ENCODE measurements at regions not wholly inside any gene's neighbourhood (a gene's known extent, or its start where the extent isn't known, plus 50 kb on each side); places are given as distances from the start of the nearest gene placed in this dataset.

GRCh38 chr6:45780523-45780922 lies 235.1 kb downstream of the CLIC5 start:
- Histone ChIP-seq H3K36me3 (ENCODE audit: control insufficient read depth in 2 of 2, insufficient read depth in 2 of 2, low read length in 1 of 2) (no peaks in the 10 kb centered on the region), H3K27me3 (ENCODE audit: control insufficient read depth in 2 of 2, insufficient read depth in 1 of 2, low read length in 1 of 2) (no peaks in the 10 kb centered on the region), H3K4me1 (ENCODE audit: control insufficient read depth in 2 of 2, insufficient read depth in 2 of 2, low read length in 2 of 2) (no peaks in the 10 kb centered on the region), H3K27ac (ENCODE audit: low read depth in 1 of 2, low read length in 1 of 2) (no peak overlapping the region), H3K9me3 (ENCODE audit: control insufficient read depth in 2 of 2, insufficient read depth in 1 of 2, low read length in 1 of 2) (no peaks in the 10 kb centered on the region), H3K4me3 (ENCODE audit: low read length in 2 of 2) (no peak overlapping the region)
- WGBS: 97% methylated on average over 2 of the region's 2 CpGs
- DNase-seq (ENCODE audit: low read depth in 6 of 9, low spot score in 9 of 9): no peak

GRCh38 chr6:45775026-45775697 lies 240.5 kb downstream of the CLIC5 start:
- DNase-seq (ENCODE audit: low read depth in 6 of 9, low spot score in 9 of 9): no peak
- H3K36me3 ChIP-seq (ENCODE audit: control insufficient read depth in 2 of 2, insufficient read depth in 2 of 2, low read length in 1 of 2): no peaks in the 10 kb centered on the region
- H3K27me3 ChIP-seq (ENCODE audit: control insufficient read depth in 2 of 2, insufficient read depth in 1 of 2, low read length in 1 of 2): no peaks in the 10 kb centered on the region
- no peak overlapping the region for H3K27ac ChIP-seq (ENCODE audit: low read depth in 1 of 2, low read length in 1 of 2)
- WGBS: 96% methylated on average over 5 of the region's 5 CpGs
- H3K4me1 ChIP-seq (ENCODE audit: control insufficient read depth in 2 of 2, insufficient read depth in 2 of 2, low read length in 2 of 2): no peaks in the 10 kb centered on the region
- no peaks in the 10 kb centered on the region for H3K9me3 ChIP-seq (ENCODE audit: control insufficient read depth in 2 of 2, insufficient read depth in 1 of 2, low read length in 1 of 2)
- H3K4me3 ChIP-seq (ENCODE audit: low read length in 2 of 2): no peak overlapping the region

GRCh38 chr6:45773906-45774305 lies 241.8 kb downstream of the CLIC5 start:
- Histone ChIP-seq H3K36me3 (ENCODE audit: control insufficient read depth in 2 of 2, insufficient read depth in 2 of 2, low read length in 1 of 2) (no peaks in the 10 kb centered on the region), H3K27me3 (ENCODE audit: control insufficient read depth in 2 of 2, insufficient read depth in 1 of 2, low read length in 1 of 2) (no peaks in the 10 kb centered on the region), H3K4me3 (ENCODE audit: low read length in 2 of 2) (no peak overlapping the region), H3K9me3 (ENCODE audit: control insufficient read depth in 2 of 2, insufficient read depth in 1 of 2, low read length in 1 of 2) (no peaks in the 10 kb centered on the region), H3K27ac (ENCODE audit: low read depth in 1 of 2, low read length in 1 of 2) (no peak overlapping the region), H3K4me1 (ENCODE audit: control insufficient read depth in 2 of 2, insufficient read depth in 2 of 2, low read length in 2 of 2) (no peaks in the 10 kb centered on the region)
- no peak for DNase-seq (ENCODE audit: low read depth in 6 of 9, low spot score in 9 of 9)
- WGBS: 47% methylated on average over 3 of the region's 3 CpGs

GRCh38 chr6:45772886-45773495 lies 242.7 kb downstream of the CLIC5 start:
- 41% methylated on average over 6 of the region's 6 CpGs for WGBS
- Histone ChIP-seq H3K27ac (ENCODE audit: low read depth in 1 of 2, low read length in 1 of 2) (no peak overlapping the region), H3K4me3 (ENCODE audit: low read length in 2 of 2) (no peak overlapping the region), H3K9me3 (ENCODE audit: control insufficient read depth in 2 of 2, insufficient read depth in 1 of 2, low read length in 1 of 2) (no peaks in the 10 kb centered on the region), H3K4me1 (ENCODE audit: control insufficient read depth in 2 of 2, insufficient read depth in 2 of 2, low read length in 2 of 2) (no peaks in the 10 kb centered on the region), H3K36me3 (ENCODE audit: control insufficient read depth in 2 of 2, insufficient read depth in 2 of 2, low read length in 1 of 2) (no peaks in the 10 kb centered on the region), H3K27me3 (ENCODE audit: control insufficient read depth in 2 of 2, insufficient read depth in 1 of 2, low read length in 1 of 2) (no peaks in the 10 kb centered on the region)
- DNase-seq (ENCODE audit: low read depth in 6 of 9, low spot score in 9 of 9): no peak

- H3K9me3 ChIP-seq (ENCODE audit: control insufficient read depth in 2 of 2, insufficient read depth in 1 of 2, low read length in 1 of 2): no peaks in the 10 kb centered on the region
- WGBS: 95% methylated on average over 4 of the region's 4 CpGs
- no peak overlapping the region for H3K4me3 ChIP-seq (ENCODE audit: low read length in 2 of 2)
- no peaks in the 10 kb centered on the region for H3K27me3 ChIP-seq (ENCODE audit: control insufficient read depth in 2 of 2, insufficient read depth in 1 of 2, low read length in 1 of 2)
- no peak overlapping the region for H3K27ac ChIP-seq (ENCODE audit: low read depth in 1 of 2, low read length in 1 of 2)
- H3K4me1 ChIP-seq (ENCODE audit: control insufficient read depth in 2 of 2, insufficient read depth in 2 of 2, low read length in 2 of 2): no peaks in the 10 kb centered on the region
- no peaks in the 10 kb centered on the region for H3K36me3 ChIP-seq (ENCODE audit: control insufficient read depth in 2 of 2, insufficient read depth in 2 of 2, low read length in 1 of 2)
- DNase-seq (ENCODE audit: low read depth in 6 of 9, low spot score in 9 of 9): no peak
Observed at GRCh38 chr6:45772051-45772450, 243.6 kb downstream of the CLIC5 start.

- Histone ChIP-seq H3K36me3 (ENCODE audit: control insufficient read depth in 2 of 2, insufficient read depth in 2 of 2, low read length in 1 of 2) (no peaks in the 10 kb centered on the region), H3K27me3 (ENCODE audit: control insufficient read depth in 2 of 2, insufficient read depth in 1 of 2, low read length in 1 of 2) (no peaks in the 10 kb centered on the region), H3K9me3 (ENCODE audit: control insufficient read depth in 2 of 2, insufficient read depth in 1 of 2, low read length in 1 of 2) (no peaks in the 10 kb centered on the region), H3K4me3 (ENCODE audit: low read length in 2 of 2) (no peak overlapping the region), H3K4me1 (ENCODE audit: control insufficient read depth in 2 of 2, insufficient read depth in 2 of 2, low read length in 2 of 2) (no peaks in the 10 kb centered on the region), H3K27ac (ENCODE audit: low read depth in 1 of 2, low read length in 1 of 2) (no peak overlapping the region)
- DNase-seq (ENCODE audit: low read depth in 6 of 9, low spot score in 9 of 9): no peak
Observed at GRCh38 chr6:45763281-45763680, 252.4 kb downstream of the CLIC5 start.

- no peak overlapping the region for H3K4me3 ChIP-seq (ENCODE audit: low read length in 2 of 2)
- no peak for DNase-seq (ENCODE audit: low read depth in 6 of 9, low spot score in 9 of 9)
- 87% methylated on average over 2 of the region's 2 CpGs for WGBS
- H3K27ac ChIP-seq (ENCODE audit: low read depth in 1 of 2, low read length in 1 of 2): no peak overlapping the region
- H3K4me1 ChIP-seq (ENCODE audit: control insufficient read depth in 2 of 2, insufficient read depth in 2 of 2, low read length in 2 of 2): no peaks in the 10 kb centered on the region
- H3K36me3 ChIP-seq (ENCODE audit: control insufficient read depth in 2 of 2, insufficient read depth in 2 of 2, low read length in 1 of 2): no peaks in the 10 kb centered on the region
- H3K27me3 ChIP-seq (ENCODE audit: control insufficient read depth in 2 of 2, insufficient read depth in 1 of 2, low read length in 1 of 2): no peaks in the 10 kb centered on the region
- H3K9me3 ChIP-seq (ENCODE audit: control insufficient read depth in 2 of 2, insufficient read depth in 1 of 2, low read length in 1 of 2): no peaks in the 10 kb centered on the region
Observed at GRCh38 chr6:45759472-45759810, 256.2 kb downstream of the CLIC5 start.

GRCh38 chr6:45758787-45759471 lies 256.7 kb downstream of the CLIC5 start:
- DNase-seq (ENCODE audit: low read depth in 6 of 9, low spot score in 9 of 9): no peak
- no peak overlapping the region for H3K27ac ChIP-seq (ENCODE audit: low read depth in 1 of 2, low read length in 1 of 2)
- 80% methylated on average over 15 of the region's 15 CpGs for WGBS

GRCh38 chr6:45757443-45758130 lies 258.1 kb downstream of the CLIC5 start:
- Histone ChIP-seq H3K4me3 (ENCODE audit: low read length in 2 of 2) (no peak overlapping the region), H3K9me3 (ENCODE audit: control insufficient read depth in 2 of 2, insufficient read depth in 1 of 2, low read length in 1 of 2) (no peaks in the 10 kb centered on the region), H3K27ac (ENCODE audit: low read depth in 1 of 2, low read length in 1 of 2) (no peak overlapping the region), H3K36me3 (ENCODE audit: control insufficient read depth in 2 of 2, insufficient read depth in 2 of 2, low read length in 1 of 2) (no peaks in the 10 kb centered on the region), H3K27me3 (ENCODE audit: control insufficient read depth in 2 of 2, insufficient read depth in 1 of 2, low read length in 1 of 2) (no peaks in the 10 kb centered on the region), H3K4me1 (ENCODE audit: control insufficient read depth in 2 of 2, insufficient read depth in 2 of 2, low read length in 2 of 2) (no peaks in the 10 kb centered on the region)
- 97% methylated on average over 3 of the region's 3 CpGs for WGBS
- no peak for DNase-seq (ENCODE audit: low read depth in 6 of 9, low spot score in 9 of 9)

More at GRCh38 chr6:45758787-45759471, 256.7 kb downstream of the CLIC5 start:
- Histone ChIP-seq H3K9me3 (ENCODE audit: control insufficient read depth in 2 of 2, insufficient read depth in 1 of 2, low read length in 1 of 2) (no peaks in the 10 kb centered on the region), H3K36me3 (ENCODE audit: control insufficient read depth in 2 of 2, insufficient read depth in 2 of 2, low read length in 1 of 2) (no peaks in the 10 kb centered on the region), H3K27me3 (ENCODE audit: control insufficient read depth in 2 of 2, insufficient read depth in 1 of 2, low read length in 1 of 2) (no peaks in the 10 kb centered on the region), H3K4me3 (ENCODE audit: low read length in 2 of 2) (no peak overlapping the region), H3K4me1 (ENCODE audit: control insufficient read depth in 2 of 2, insufficient read depth in 2 of 2, low read length in 2 of 2) (no peaks in the 10 kb centered on the region)

All from thymus (tissue), 11 donors.